Testis (tissue), 2 donors: ENCODE measurements at regions not wholly inside any gene's neighbourhood (a gene's known extent, or its start where the extent isn't known, plus 50 kb on each side); places are given as distances from the start of the nearest gene placed in this dataset.

Source experiments
- DNase-seq: peaks from one replicate; pipeline ENCODE4 v3.0.0-alpha.2; 2019
- H3K27ac ChIP-seq, 2 donors: fragments of 200-600 bp; sonication (generic); one replicate each; pipeline ENCODE4 v1.5.1; 2019
- H3K27me3 ChIP-seq: fragments of 200-600 bp; sonication (generic); one replicate; pipeline ENCODE4 v1.5.1; 2019
- H3K36me3 ChIP-seq: fragments of 200-600 bp; sonication (generic); one replicate; pipeline ENCODE4 v1.5.1; 2017; ENCODE audit warnings: low read depth; ENCODE audit errors: missing control alignments
- H3K4me1 ChIP-seq: fragments of 200-600 bp; sonication (generic); one replicate; pipeline ENCODE4 v1.5.1; 2019
- H3K4me3 ChIP-seq, 2 donors: fragments of 200-600 bp; sonication (generic); one replicate each; pipeline ENCODE4 v1.5.1; 2017 to 2019
- H3K9me3 ChIP-seq: fragments of 200-600 bp; sonication (generic); one replicate; pipeline ENCODE4 v1.5.1; 2017
- CTCF ChIP-seq, 3 experiments: fragments of 450-650 bp in 2 of 3; fragments of 200-600 bp in 1 of 3; sonication (generic) in 1 of 3; IDR thresholded peaks; one replicate each; pipeline ENCODE4 v1.5.1; 2016 to 2019; ENCODE audit warnings: antibody characterized with exemption in 3 of 3, mild to moderate bottlenecking in 2 of 3, moderate library complexity in 1 of 3
- POLR2A ChIP-seq: fragments of 450-650 bp; IDR thresholded peaks from one replicate; pipeline ENCODE4 v1.6.1; 2017; ENCODE audit warnings: antibody characterized with exemption, mild to moderate bottlenecking, moderate library complexity
- WGBS, 2 donors: methylation state at CpG; one replicate each; pipeline ENCODE4 v1.1.5; 2018; 5-methylcytosine and 5-hydroxymethylcytosine counted together
- intact Hi-C: fragments of 100-400 bp; cut with DNase I; formaldehyde crosslinking; loops from one replicate; pipeline ENCODE4 v1.15.1; 2023; ENCODE audit warnings: low total_unique reads

GRCh38 chrX:39654183-39654925, 443.4 kb downstream of the BCOR start:
- no peak overlapping the region for H3K27ac ChIP-seq
- DNase-seq, result no peak
- 72 to 80% methylated on average over 7 to 14 of the region's 16 CpGs for WGBS, 2 donors
- TF ChIP-seq POLR2A (no peak), CTCF (IDR thresholded peaks at IDR 0.05) (no peak)
- no peak overlapping the region for H3K4me3 ChIP-seq
- no peaks in the 10 kb centered on the region for H3K36me3 ChIP-seq
- H3K4me1 ChIP-seq, result no peaks in the 10 kb centered on the region
- H3K27me3 ChIP-seq, result no peaks in the 10 kb centered on the region
- intact Hi-C loops, result no loop called here
- H3K9me3 ChIP-seq, result no peaks in the 10 kb centered on the region

GRCh38 chrX:39654952-39655351, 442.8 kb downstream of the BCOR start:
- Histone ChIP-seq H3K36me3 (no peaks in the 10 kb centered on the region), H3K4me1 (no peaks in the 10 kb centered on the region), H3K9me3 (no peaks in the 10 kb centered on the region), H3K27ac (no peak overlapping the region), H3K27me3 (no peaks in the 10 kb centered on the region), H3K4me3 (no peak overlapping the region)
- 95% methylated on average over 3 of the region's 3 CpGs for WGBS, 2 donors
- DNase-seq, result no peak
- intact Hi-C loops, result no loop called here
- TF ChIP-seq POLR2A, result no peak
- TF ChIP-seq CTCF (IDR thresholded peaks at IDR 0.05), result no peak

- TF ChIP-seq POLR2A (no peak), CTCF (IDR thresholded peaks at IDR 0.05) (no peak)
- Histone ChIP-seq H3K4me1 (no peaks in the 10 kb centered on the region), H3K4me3 (no peak overlapping the region), H3K9me3 (no peaks in the 10 kb centered on the region), H3K36me3 (no peaks in the 10 kb centered on the region), H3K27me3 (no peaks in the 10 kb centered on the region), H3K27ac (no peak overlapping the region)
- WGBS, 2 donors, result 77 to 82% methylated on average over 6 of the region's 6 CpGs
- intact Hi-C loops, result no loop called here
- no peak for DNase-seq
These were observed 436.4 kb downstream of the BCOR start for GRCh38 chrX:39661116-39661907.

GRCh38 chrX:39665830-39666518, 431.8 kb downstream of the BCOR start:
- 85 to 95% methylated on average over 2 to 3 of the region's 3 CpGs for WGBS, 2 donors
- Histone ChIP-seq H3K9me3 (no peaks in the 10 kb centered on the region), H3K36me3 (no peaks in the 10 kb centered on the region), H3K27me3 (no peaks in the 10 kb centered on the region), H3K27ac (no peak overlapping the region), H3K4me3 (no peak overlapping the region), H3K4me1 (no peaks in the 10 kb centered on the region)
- TF ChIP-seq POLR2A (no peak), CTCF (IDR thresholded peaks at IDR 0.05) (no peak)
- no peak for DNase-seq
- intact Hi-C loops, result no loop called here
